HEK293 (cell line): ENCODE measurements at regions not wholly inside any gene's neighbourhood (a gene's known extent, or its start where the extent isn't known, plus 50 kb on each side); places are given as distances from the start of the nearest gene placed in this dataset.

ENCODE experiments used
- CTCF ChIP-seq: fragments of 450-650 bp; formaldehyde crosslinking; IDR thresholded peaks from 2 replicates; pipeline ENCODE4 v1.5.1; 2016; ENCODE audit warnings: missing biosample characterization, missing genetic modification characterization
- KLF16 ChIP-seq: fragments of 450-650 bp; formaldehyde crosslinking; IDR thresholded peaks from 2 replicates; pipeline ENCODE4 v1.5.1; 2017; ENCODE audit warnings: missing biosample characterization, missing genetic modification characterization
- ZNF707 ChIP-seq: fragments of 450-650 bp; formaldehyde crosslinking; IDR thresholded peaks from 2 replicates; pipeline ENCODE4 v1.5.1; 2016; ENCODE audit warnings: missing biosample characterization, missing genetic modification characterization

- TF ChIP-seq ZNF707 (tag by site-specific recombination) (no peak), CTCF (no peak), KLF16 (tag by site-specific recombination) (no peak)
Observed at GRCh38 chr14:34319140-34319539, 142.9 kb downstream of the SPTSSA start.
